ENCODE measurements at regions not wholly inside any gene's neighbourhood (a gene's known extent, or its start where the extent isn't known, plus 50 kb on each side); places are given as distances from the start of the nearest gene placed in this dataset.

DNA sequence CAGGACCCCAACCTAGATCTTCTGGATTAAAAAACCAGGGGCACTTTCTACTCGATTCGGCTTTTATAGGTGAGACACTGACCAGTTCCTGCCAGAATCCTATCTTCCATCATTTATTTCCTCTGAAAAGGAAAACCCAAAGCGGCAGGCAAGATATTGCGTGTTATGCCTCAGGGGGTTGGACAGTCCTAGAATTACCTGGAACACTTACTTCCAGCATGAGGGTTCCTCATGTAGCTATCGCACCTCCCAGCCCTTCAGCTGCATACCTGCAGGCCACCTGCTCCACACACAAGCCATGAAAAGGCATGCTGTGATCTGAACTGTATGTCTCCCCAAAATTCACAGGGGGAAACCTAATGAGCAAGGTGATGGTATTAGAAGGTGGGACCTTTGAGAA, 58.3 kb upstream of the DLG1 start:
- H3K4me1 ChIP-seq (ENCODE audit: control insufficient read depth, low read length): peaks cover 9% of the 10 kb centered on the region
- H3K9me3 ChIP-seq (ENCODE audit: control insufficient read depth, insufficient read depth, low read length): peaks cover 14% of the 10 kb centered on the region
- no peak overlapping the region for H3K4me3 ChIP-seq (ENCODE audit: low read length)
- H3K4me2 ChIP-seq (ENCODE audit: low read length): no peak overlapping the region
- H3K9me2 ChIP-seq (replicated peaks; ENCODE audit: control insufficient read depth, low read length): no peaks in the 10 kb centered on the region
- TF ChIP-seq, protein P1, sequence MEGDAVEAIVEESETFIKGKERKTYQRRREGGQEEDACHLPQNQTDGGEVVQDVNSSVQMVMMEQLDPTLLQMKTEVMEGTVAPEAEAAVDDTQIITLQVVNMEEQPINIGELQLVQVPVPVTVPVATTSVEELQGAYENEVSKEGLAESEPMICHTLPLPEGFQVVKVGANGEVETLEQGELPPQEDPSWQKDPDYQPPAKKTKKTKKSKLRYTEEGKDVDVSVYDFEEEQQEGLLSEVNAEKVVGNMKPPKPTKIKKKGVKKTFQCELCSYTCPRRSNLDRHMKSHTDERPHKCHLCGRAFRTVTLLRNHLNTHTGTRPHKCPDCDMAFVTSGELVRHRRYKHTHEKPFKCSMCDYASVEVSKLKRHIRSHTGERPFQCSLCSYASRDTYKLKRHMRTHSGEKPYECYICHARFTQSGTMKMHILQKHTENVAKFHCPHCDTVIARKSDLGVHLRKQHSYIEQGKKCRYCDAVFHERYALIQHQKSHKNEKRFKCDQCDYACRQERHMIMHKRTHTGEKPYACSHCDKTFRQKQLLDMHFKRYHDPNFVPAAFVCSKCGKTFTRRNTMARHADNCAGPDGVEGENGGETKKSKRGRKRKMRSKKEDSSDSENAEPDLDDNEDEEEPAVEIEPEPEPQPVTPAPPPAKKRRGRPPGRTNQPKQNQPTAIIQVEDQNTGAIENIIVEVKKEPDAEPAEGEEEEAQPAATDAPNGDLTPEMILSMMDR (IDR thresholded peaks at IDR 0.05; ENCODE audit: low read depth, low read length, poor library complexity, severe bottlenecking): no peak
- TF ChIP-seq EZH2phosphoT487 (IDR thresholded peaks at IDR 0.05; ENCODE audit: borderline replicate concordance, low read length): no peak
- no peaks in the 10 kb centered on the region for H3F3A ChIP-seq (ENCODE audit: control insufficient read depth, insufficient read depth)
- peaks cover 27% of the 10 kb centered on the region for H3K27me3 ChIP-seq (ENCODE audit: control insufficient read depth, low read length)
- no peak overlapping the region for H3K27ac ChIP-seq (ENCODE audit: low read depth, low read length)
- H3K36me3 ChIP-seq (ENCODE audit: control insufficient read depth, low read length): no peaks in the 10 kb centered on the region
- no peaks in the 10 kb centered on the region for H4K20me1 ChIP-seq (ENCODE audit: control insufficient read depth, insufficient read depth, low read depth, low read length)
- no peaks in the 10 kb centered on the region for H3K79me2 ChIP-seq (ENCODE audit: control insufficient read depth, low read length)

DNA sequence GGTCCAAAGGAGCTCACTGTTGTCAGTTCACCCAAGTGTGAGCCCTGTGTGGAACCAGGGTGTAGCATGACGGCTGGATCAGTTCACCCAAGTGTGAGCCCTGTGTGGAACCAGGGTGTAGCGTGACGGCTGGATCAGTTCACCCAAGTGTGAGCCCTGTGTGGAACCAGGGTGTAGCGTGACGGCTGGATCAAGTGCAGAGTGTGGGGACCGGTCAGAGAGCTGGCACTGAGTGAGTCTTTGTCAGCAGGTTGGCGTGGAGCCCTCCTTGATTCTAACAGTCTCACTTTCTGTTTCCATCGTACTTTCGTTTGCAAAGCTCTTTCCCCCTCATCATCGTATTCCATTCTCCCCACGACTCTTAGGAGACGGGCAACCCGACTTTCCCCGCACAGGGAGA, 57.9 kb upstream of the DLG1 start:
- Histone ChIP-seq H3K27me3 (ENCODE audit: control insufficient read depth, low read length) (peaks cover 27% of the 10 kb centered on the region), H3K4me1 (ENCODE audit: control insufficient read depth, low read length) (peaks cover 9% of the 10 kb centered on the region), H3K4me3 (ENCODE audit: low read length) (no peak overlapping the region), H3K4me2 (ENCODE audit: low read length) (no peak overlapping the region), H3K36me3 (ENCODE audit: control insufficient read depth, low read length) (no peaks in the 10 kb centered on the region), H4K20me1 (ENCODE audit: control insufficient read depth, insufficient read depth, low read depth, low read length) (no peaks in the 10 kb centered on the region), H3K9me2 (replicated peaks; ENCODE audit: control insufficient read depth, low read length) (no peaks in the 10 kb centered on the region), H3K79me2 (ENCODE audit: control insufficient read depth, low read length) (no peaks in the 10 kb centered on the region), H3F3A (ENCODE audit: control insufficient read depth, insufficient read depth) (no peaks in the 10 kb centered on the region), H3K9me3 (ENCODE audit: control insufficient read depth, insufficient read depth, low read length) (peaks cover 14% of the 10 kb centered on the region), H3K27ac (ENCODE audit: low read depth, low read length) (no peak overlapping the region)
- TF ChIP-seq, protein P1 (IDR thresholded peaks at IDR 0.05; ENCODE audit: low read depth, low read length, poor library complexity, severe bottlenecking): no peak
- TF ChIP-seq EZH2phosphoT487 (IDR thresholded peaks at IDR 0.05; ENCODE audit: borderline replicate concordance, low read length): no peak

DNA sequence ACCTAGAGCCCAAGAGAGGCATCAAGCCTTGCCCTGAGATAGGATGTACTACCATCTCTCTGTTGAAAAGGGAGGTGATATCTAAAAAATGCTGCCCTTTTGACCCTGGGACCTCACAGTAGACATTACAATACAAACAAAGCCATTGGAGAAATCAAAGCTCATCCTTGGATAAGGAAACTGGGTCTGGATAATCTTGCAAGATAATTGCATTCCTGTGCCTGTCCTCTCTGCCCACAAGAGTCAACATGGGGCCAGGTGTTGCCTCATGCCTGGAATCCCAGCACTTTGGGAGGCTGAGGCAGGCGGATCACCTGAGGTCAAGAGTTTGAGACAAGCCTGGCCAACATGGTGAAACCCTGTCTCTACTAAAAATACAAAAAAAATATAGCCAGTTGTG, 57.3 kb upstream of the DLG1 start:
- peaks cover 27% of the 10 kb centered on the region for H3K27me3 ChIP-seq (ENCODE audit: control insufficient read depth, low read length)
- no peaks in the 10 kb centered on the region for H3K79me2 ChIP-seq (ENCODE audit: control insufficient read depth, low read length)
- no peak overlapping the region for H3K27ac ChIP-seq (ENCODE audit: low read depth, low read length)
- TF ChIP-seq, protein P1 (IDR thresholded peaks at IDR 0.05; ENCODE audit: low read depth, low read length, poor library complexity, severe bottlenecking): no peak
- no peak for TF ChIP-seq EZH2phosphoT487 (IDR thresholded peaks at IDR 0.05; ENCODE audit: borderline replicate concordance, low read length)
- no peaks in the 10 kb centered on the region for H4K20me1 ChIP-seq (ENCODE audit: control insufficient read depth, insufficient read depth, low read depth, low read length)
- peaks cover 14% of the 10 kb centered on the region for H3K9me3 ChIP-seq (ENCODE audit: control insufficient read depth, insufficient read depth, low read length)
- H3K9me2 ChIP-seq (replicated peaks; ENCODE audit: control insufficient read depth, low read length): no peaks in the 10 kb centered on the region
- peaks cover 9% of the 10 kb centered on the region for H3K4me1 ChIP-seq (ENCODE audit: control insufficient read depth, low read length)
- H3K36me3 ChIP-seq (ENCODE audit: control insufficient read depth, low read length): no peaks in the 10 kb centered on the region
- H3K4me3 ChIP-seq (ENCODE audit: low read length): no peak overlapping the region
- no peaks in the 10 kb centered on the region for H3F3A ChIP-seq (ENCODE audit: control insufficient read depth, insufficient read depth)
- no peak overlapping the region for H3K4me2 ChIP-seq (ENCODE audit: low read length)
